ENCODE measurements at regions not wholly inside any gene's neighbourhood (a gene's known extent, or its start where the extent isn't known, plus 50 kb on each side); places are given as distances from the start of the nearest gene placed in this dataset.

DNA sequence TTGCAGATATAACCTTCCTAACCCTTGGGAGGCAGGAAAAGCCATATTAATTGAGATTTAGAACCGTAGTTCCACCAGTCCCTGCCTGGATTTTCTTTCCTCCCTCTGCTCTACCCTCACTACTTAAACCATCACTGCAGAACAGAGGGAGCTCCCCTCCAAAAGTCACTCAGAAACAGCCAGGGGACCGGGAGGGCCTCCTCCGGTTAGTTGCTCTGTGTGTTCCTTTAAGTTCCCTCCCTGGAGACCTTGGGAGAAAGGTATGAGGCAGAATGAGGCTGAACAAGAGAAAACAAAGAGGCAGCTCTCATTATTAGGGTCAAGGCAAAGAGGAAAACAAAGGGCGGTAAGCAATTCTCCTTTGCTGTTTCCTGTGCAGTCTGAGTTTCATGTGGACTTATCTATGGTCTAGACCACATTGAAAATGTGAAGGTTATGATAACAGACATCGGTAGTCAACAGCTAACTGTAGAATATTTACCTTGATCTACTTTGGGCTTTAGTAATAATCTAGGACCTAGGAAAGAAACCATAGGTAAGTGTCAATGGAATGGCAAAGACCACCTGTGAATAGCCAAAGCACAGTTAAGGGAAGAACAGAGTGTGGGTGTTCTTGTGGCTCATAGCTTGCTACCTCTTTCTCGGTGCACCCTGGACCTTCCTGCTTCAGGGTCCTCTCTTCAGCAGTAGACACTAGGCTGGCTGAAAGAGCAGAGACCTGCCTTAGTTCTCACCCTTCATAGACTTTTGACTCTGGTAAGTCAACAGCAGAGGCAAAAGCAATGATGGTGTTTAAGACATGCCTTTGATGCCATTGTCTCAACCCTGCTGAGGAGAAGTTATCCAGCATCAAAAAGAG, 250.9 kb upstream of the CITED2 start (continued):
- TF ChIP-seq, protein P1, sequence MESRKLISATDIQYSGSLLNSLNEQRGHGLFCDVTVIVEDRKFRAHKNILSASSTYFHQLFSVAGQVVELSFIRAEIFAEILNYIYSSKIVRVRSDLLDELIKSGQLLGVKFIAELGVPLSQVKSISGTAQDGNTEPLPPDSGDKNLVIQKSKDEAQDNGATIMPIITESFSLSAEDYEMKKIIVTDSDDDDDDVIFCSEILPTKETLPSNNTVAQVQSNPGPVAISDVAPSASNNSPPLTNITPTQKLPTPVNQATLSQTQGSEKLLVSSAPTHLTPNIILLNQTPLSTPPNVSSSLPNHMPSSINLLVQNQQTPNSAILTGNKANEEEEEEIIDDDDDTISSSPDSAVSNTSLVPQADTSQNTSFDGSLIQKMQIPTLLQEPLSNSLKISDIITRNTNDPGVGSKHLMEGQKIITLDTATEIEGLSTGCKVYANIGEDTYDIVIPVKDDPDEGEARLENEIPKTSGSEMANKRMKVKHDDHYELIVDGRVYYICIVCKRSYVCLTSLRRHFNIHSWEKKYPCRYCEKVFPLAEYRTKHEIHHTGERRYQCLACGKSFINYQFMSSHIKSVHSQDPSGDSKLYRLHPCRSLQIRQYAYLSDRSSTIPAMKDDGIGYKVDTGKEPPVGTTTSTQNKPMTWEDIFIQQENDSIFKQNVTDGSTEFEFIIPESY (CRISPR knock-in tag; IDR thresholded peaks at IDR 0.05) = 0 out of 2 replicates have a peak, but pooled peaks have one; percentile 34
- TF ChIP-seq, protein P2, sequence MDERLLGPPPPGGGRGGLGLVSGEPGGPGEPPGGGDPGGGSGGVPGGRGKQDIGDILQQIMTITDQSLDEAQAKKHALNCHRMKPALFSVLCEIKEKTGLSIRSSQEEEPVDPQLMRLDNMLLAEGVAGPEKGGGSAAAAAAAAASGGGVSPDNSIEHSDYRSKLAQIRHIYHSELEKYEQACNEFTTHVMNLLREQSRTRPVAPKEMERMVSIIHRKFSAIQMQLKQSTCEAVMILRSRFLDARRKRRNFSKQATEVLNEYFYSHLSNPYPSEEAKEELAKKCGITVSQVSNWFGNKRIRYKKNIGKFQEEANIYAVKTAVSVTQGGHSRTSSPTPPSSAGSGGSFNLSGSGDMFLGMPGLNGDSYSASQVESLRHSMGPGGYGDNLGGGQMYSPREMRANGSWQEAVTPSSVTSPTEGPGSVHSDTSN (CRISPR knock-in tag; IDR thresholded peaks at IDR 0.05; ENCODE audit: low read depth) = no peak
- TF ChIP-seq, protein P2 (tag; conservative IDR thresholded peaks at IDR 0.05; ENCODE audit: low read depth) = no peak
- TF ChIP-seq SRSF7 (optimal IDR thresholded peaks at IDR 0.05; ENCODE audit: low read depth, low read length) (no peak), AFF1 (IDR thresholded peaks at IDR 0.05; ENCODE audit: low read depth in 1 of 2, partially characterized antibody in 2 of 2) (no peak), HMGN3 (IDR thresholded peaks at IDR 0.05; ENCODE audit: borderline replicate concordance, extremely low read depth, insufficient read length, low read depth, low read length) (peak; percentile 72), CAMTA2 (CRISPR knock-in tag; conservative IDR thresholded peaks at IDR 0.05) (no peak), CHAMP1 (IDR thresholded peaks at IDR 0.05) (peak; percentile 71; the same call in 1 of the 2 replicates), IRF1 (CRISPR knock-in tag; IDR thresholded peaks at IDR 0.05; ENCODE audit: borderline replicate concordance) (no peak), ZNF280A (IDR thresholded peaks at IDR 0.05; ENCODE audit: low read depth, partially characterized antibody) (no peak)

Measured in K562 (cell line).